DOHH2 (cell line): ENCODE measurements at regions not wholly inside any gene's neighbourhood (a gene's known extent, or its start where the extent isn't known, plus 50 kb on each side); places are given as distances from the start of the nearest gene placed in this dataset.

Experiments used
- H3F3A ChIP-seq: fragments of 200-600 bp; sonication (generic), shearing (Covaris generic); 2 replicates; pipeline ENCODE4 v1.6.0; 2016; ENCODE audit warnings: antibody characterized with exemption, mild to moderate bottlenecking; ENCODE audit not compliant: control insufficient read depth, insufficient read depth
- H3K27ac ChIP-seq: fragments of 200-600 bp; sonication (generic); 2 replicates; pipeline ENCODE4 v1.5.1; 2014; ENCODE audit warnings: low read depth, mild to moderate bottlenecking, low read length, moderate library complexity
- H3K27me3 ChIP-seq: fragments of 200-600 bp; sonication (generic); 2 replicates; pipeline ENCODE4 v1.6.1; 2014; ENCODE audit warnings: mild to moderate bottlenecking, low read length, mixed read lengths; ENCODE audit not compliant: control insufficient read depth
- H3K36me3 ChIP-seq: fragments of 200-600 bp; sonication (generic); 2 replicates; pipeline ENCODE4 v1.6.1; 2014; ENCODE audit warnings: mild to moderate bottlenecking, low read length, moderate library complexity, mixed read lengths; ENCODE audit not compliant: control insufficient read depth
- H3K4me1 ChIP-seq: fragments of 200-600 bp; sonication (generic); 2 replicates; pipeline ENCODE4 v1.6.1; 2014; ENCODE audit warnings: mild to moderate bottlenecking, low read length, mixed read lengths; ENCODE audit not compliant: control insufficient read depth
- H3K4me2 ChIP-seq: fragments of 200-600 bp; sonication (generic); 2 replicates; pipeline ENCODE4 v1.6.0; 2014; ENCODE audit warnings: mild to moderate bottlenecking, low read length, moderate library complexity
- H3K4me3 ChIP-seq: fragments of 200-600 bp; sonication (generic); 2 replicates; pipeline ENCODE4 v1.5.1; 2014; ENCODE audit warnings: mild to moderate bottlenecking, low read length, mixed read lengths
- H3K79me2 ChIP-seq: fragments of 200-600 bp; sonication (generic); 2 replicates; pipeline ENCODE4 v1.6.1; 2014; ENCODE audit warnings: mild to moderate bottlenecking, low read length, mixed read lengths; ENCODE audit not compliant: control insufficient read depth
- H3K9me2 ChIP-seq: fragments of 200-600 bp; sonication (generic); replicated peaks from 2 replicates; pipeline ENCODE4 v1.6.1; 2014; ENCODE audit warnings: mild to moderate bottlenecking, low read length, mixed read lengths; ENCODE audit not compliant: control insufficient read depth
- H3K9me3 ChIP-seq: fragments of 200-600 bp; sonication (generic); 2 replicates; pipeline ENCODE4 v1.6.1; 2014; ENCODE audit warnings: antibody characterized with exemption, low read length, mixed read lengths; ENCODE audit not compliant: control insufficient read depth, insufficient read depth
- H4K20me1 ChIP-seq: fragments of 200-600 bp; sonication (generic); 2 replicates; pipeline ENCODE4 v1.6.0; 2014; ENCODE audit warnings: low read depth, mild to moderate bottlenecking, antibody characterized with exemption, low read length, moderate library complexity; ENCODE audit not compliant: control insufficient read depth, insufficient read depth
- EZH2phosphoT487 ChIP-seq: fragments of 200-600 bp; sonication (generic); IDR thresholded peaks from 2 replicates; pipeline ENCODE4 v1.6.1; 2017; ENCODE audit warnings: borderline replicate concordance, mild to moderate bottlenecking, antibody characterized with exemption, low read length, moderate library complexity, mixed read lengths
- TF ChIP-seq, protein P1 (sequence below): fragments of 200-600 bp; sonication (generic); IDR thresholded peaks from one replicate; pipeline ENCODE4 v1.5.1; 2014; ENCODE audit warnings: antibody characterized with exemption, mild to moderate bottlenecking, low read depth, low read length; ENCODE audit not compliant: poor library complexity, severe bottlenecking

DNA sequence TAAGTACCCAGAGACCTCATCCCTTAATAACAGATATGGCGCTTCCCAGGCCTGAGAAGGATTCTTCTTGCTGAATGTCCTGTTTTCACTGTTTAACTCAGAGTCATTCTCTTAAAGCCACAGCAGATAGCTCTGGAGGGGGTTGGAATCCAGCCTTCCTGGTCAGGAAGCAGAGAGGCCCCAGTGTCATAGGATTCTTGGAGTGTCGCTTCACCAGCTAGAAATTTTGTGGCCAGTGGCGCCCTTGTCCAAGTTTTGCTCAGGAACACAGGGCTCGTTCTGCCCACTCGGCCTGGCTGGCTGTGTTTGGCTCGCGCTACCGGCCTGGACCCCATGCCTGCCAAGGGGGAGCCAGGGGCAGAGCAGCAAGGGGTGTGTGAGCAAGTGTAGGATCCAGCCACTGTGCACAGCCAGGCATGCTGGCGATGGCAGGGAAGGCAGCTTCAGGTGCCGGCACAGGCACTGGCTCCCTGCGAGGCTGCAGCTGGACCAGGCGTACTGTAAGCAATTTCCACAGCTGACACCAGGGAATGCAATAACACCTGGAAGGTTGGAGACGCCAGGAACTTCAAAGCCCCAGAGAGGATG is 214.8 kb upstream of the SESN3 start:
- TF ChIP-seq, protein P1, sequence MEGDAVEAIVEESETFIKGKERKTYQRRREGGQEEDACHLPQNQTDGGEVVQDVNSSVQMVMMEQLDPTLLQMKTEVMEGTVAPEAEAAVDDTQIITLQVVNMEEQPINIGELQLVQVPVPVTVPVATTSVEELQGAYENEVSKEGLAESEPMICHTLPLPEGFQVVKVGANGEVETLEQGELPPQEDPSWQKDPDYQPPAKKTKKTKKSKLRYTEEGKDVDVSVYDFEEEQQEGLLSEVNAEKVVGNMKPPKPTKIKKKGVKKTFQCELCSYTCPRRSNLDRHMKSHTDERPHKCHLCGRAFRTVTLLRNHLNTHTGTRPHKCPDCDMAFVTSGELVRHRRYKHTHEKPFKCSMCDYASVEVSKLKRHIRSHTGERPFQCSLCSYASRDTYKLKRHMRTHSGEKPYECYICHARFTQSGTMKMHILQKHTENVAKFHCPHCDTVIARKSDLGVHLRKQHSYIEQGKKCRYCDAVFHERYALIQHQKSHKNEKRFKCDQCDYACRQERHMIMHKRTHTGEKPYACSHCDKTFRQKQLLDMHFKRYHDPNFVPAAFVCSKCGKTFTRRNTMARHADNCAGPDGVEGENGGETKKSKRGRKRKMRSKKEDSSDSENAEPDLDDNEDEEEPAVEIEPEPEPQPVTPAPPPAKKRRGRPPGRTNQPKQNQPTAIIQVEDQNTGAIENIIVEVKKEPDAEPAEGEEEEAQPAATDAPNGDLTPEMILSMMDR, result no peak
- TF ChIP-seq EZH2phosphoT487, result no peak
- no peaks in the 10 kb centered on the region for H3K79me2 ChIP-seq
- H3K27me3 ChIP-seq, result no peaks in the 10 kb centered on the region
- H3K4me1 ChIP-seq, result no peaks in the 10 kb centered on the region
- no peaks in the 10 kb centered on the region for H3F3A ChIP-seq
- no peaks in the 10 kb centered on the region for H3K9me3 ChIP-seq
- no peak overlapping the region for H3K4me2 ChIP-seq
- H4K20me1 ChIP-seq, result no peaks in the 10 kb centered on the region
- H3K27ac ChIP-seq, result no peak overlapping the region
- no peaks in the 10 kb centered on the region for H3K9me2 ChIP-seq
- H3K36me3 ChIP-seq, result no peaks in the 10 kb centered on the region
- H3K4me3 ChIP-seq, result no peak overlapping the region

GRCh38 chr11:95444309-95445241 is 213.6 kb upstream of the SESN3 start:
- H3K9me3 ChIP-seq, result no peaks in the 10 kb centered on the region
- H3K4me1 ChIP-seq, result no peaks in the 10 kb centered on the region
- H4K20me1 ChIP-seq, result no peaks in the 10 kb centered on the region
- H3K4me3 ChIP-seq, result no peak overlapping the region
- H3K4me2 ChIP-seq, result no peak overlapping the region
- H3K36me3 ChIP-seq, result no peaks in the 10 kb centered on the region
- H3K27me3 ChIP-seq, result no peaks in the 10 kb centered on the region
- H3F3A ChIP-seq, result no peaks in the 10 kb centered on the region
- H3K9me2 ChIP-seq, result no peaks in the 10 kb centered on the region
- H3K79me2 ChIP-seq, result no peaks in the 10 kb centered on the region
- no peak overlapping the region for H3K27ac ChIP-seq
- no peak for TF ChIP-seq EZH2phosphoT487
- TF ChIP-seq, protein P1, result no peak

DNA sequence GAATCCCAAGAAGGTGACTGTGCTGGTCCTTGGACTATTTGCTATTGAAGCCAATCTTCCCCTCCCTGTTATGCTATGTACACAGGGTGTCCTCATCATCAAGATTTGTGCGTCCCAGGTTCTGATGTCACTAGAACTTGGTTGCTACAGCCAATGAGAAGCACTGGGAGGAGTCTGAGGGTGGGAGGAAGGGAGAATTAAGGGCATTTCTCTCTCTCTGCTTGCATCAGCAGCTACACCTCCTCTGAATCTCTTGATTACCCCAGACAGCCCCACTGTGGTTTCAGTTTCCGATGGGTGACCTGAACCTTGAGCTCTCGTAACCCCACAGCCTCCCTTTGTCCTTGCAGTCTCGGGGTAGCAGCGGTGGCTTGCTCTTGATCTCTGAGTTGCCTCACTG is 212.4 kb upstream of the SESN3 start:
- TF ChIP-seq, protein P1, result no peak
- no peaks in the 10 kb centered on the region for H3K36me3 ChIP-seq

More for the DNA sequence above, 212.4 kb upstream of the SESN3 start:
- H3K4me3 ChIP-seq, result no peak overlapping the region
- no peaks in the 10 kb centered on the region for H4K20me1 ChIP-seq
- no peaks in the 10 kb centered on the region for H3K27me3 ChIP-seq
- no peaks in the 10 kb centered on the region for H3K9me3 ChIP-seq
- H3K79me2 ChIP-seq, result no peaks in the 10 kb centered on the region
- H3K9me2 ChIP-seq, result no peaks in the 10 kb centered on the region
- H3F3A ChIP-seq, result no peaks in the 10 kb centered on the region
- no peaks in the 10 kb centered on the region for H3K4me1 ChIP-seq
- H3K27ac ChIP-seq, result no peak overlapping the region
- H3K4me2 ChIP-seq, result no peak overlapping the region
